ENCODE measurements at regions not wholly inside any gene's neighbourhood (a gene's known extent, or its start where the extent isn't known, plus 50 kb on each side); places are given as distances from the start of the nearest gene placed in this dataset.

DNA sequence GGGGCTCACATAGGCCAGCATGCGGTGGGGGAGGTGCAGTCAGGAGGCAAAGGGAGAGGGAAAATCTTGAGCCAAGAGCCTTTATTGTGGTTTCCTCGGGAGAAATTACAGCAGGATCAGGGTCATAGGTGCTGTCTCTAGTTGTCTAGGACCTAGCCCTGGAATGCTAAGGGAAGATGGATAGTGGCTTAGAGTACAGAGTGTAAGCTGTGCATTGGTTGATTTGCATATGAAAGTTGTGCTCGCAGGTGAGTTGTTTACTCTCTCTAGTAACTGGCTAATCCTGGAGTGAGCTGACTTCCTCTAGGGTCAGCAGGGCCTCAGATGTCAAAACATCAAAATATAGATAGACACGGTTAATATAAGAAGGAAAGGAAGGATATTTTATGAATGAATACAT is 877.7 kb downstream of the TLE4 start:
- no peaks in the 10 kb centered on the region for H3K36me3 ChIP-seq
- no peaks in the 10 kb centered on the region for H3K9me3 ChIP-seq
- in situ Hi-C loops (cut with MboI; ENCODE audit: low sequenced_read_pairs in 4 of 4): no loop called here
- DNase-seq: no peak
- H3K27ac ChIP-seq: no peak overlapping the region
- H3K27me3 ChIP-seq: no peaks in the 10 kb centered on the region
- H3K4me3 ChIP-seq: no peak overlapping the region
- no peaks in the 10 kb centered on the region for H3K4me1 ChIP-seq
- no peak for ATAC-seq
- TF ChIP-seq POLR2A (IDR thresholded peaks at IDR 0.05): no peak
- TF ChIP-seq, protein P1, sequence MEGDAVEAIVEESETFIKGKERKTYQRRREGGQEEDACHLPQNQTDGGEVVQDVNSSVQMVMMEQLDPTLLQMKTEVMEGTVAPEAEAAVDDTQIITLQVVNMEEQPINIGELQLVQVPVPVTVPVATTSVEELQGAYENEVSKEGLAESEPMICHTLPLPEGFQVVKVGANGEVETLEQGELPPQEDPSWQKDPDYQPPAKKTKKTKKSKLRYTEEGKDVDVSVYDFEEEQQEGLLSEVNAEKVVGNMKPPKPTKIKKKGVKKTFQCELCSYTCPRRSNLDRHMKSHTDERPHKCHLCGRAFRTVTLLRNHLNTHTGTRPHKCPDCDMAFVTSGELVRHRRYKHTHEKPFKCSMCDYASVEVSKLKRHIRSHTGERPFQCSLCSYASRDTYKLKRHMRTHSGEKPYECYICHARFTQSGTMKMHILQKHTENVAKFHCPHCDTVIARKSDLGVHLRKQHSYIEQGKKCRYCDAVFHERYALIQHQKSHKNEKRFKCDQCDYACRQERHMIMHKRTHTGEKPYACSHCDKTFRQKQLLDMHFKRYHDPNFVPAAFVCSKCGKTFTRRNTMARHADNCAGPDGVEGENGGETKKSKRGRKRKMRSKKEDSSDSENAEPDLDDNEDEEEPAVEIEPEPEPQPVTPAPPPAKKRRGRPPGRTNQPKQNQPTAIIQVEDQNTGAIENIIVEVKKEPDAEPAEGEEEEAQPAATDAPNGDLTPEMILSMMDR (IDR thresholded peaks at IDR 0.05 in 4 of 5, conservative IDR thresholded peaks at IDR 0.05 in 1 of 5): no peak
- intact Hi-C loops (cut with DNase I; ENCODE audit: low total_unique reads): no loop called here

DNA sequence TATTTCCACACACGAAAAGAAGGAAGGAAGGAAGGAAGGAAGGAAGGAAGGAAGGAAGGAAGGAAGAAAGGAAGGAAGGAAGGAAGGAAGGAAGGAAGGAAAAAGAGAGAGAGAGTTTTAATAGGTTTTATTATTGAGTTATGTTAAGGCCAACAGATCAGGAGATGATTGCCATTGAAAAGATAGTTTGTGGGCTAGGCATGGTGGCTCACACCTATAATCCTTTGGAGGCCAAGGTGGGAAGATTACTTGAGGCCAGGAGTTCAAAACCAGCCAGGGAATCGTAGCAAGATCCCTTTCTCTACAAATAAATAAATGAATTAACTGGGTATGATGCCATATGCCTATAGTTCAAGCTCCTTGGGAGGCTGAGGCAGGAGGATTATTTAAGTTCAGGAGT is 877.2 kb downstream of the TLE4 start:
- in situ Hi-C loops (cut with MboI; ENCODE audit: low sequenced_read_pairs in 4 of 4): no loop called here
- DNase-seq (no peak), ATAC-seq (no peak)
- H3K36me3 ChIP-seq: no peaks in the 10 kb centered on the region
- H3K9me3 ChIP-seq: no peaks in the 10 kb centered on the region
- no peak overlapping the region for H3K27ac ChIP-seq
- H3K4me1 ChIP-seq: no peaks in the 10 kb centered on the region
- H3K27me3 ChIP-seq: no peaks in the 10 kb centered on the region
- TF ChIP-seq, protein P1 (IDR thresholded peaks at IDR 0.05 in 4 of 5, conservative IDR thresholded peaks at IDR 0.05 in 1 of 5): no peak
- TF ChIP-seq POLR2A (IDR thresholded peaks at IDR 0.05): no peak
- no peak overlapping the region for H3K4me3 ChIP-seq
- intact Hi-C loops (cut with DNase I; ENCODE audit: low total_unique reads): no loop called here

DNA sequence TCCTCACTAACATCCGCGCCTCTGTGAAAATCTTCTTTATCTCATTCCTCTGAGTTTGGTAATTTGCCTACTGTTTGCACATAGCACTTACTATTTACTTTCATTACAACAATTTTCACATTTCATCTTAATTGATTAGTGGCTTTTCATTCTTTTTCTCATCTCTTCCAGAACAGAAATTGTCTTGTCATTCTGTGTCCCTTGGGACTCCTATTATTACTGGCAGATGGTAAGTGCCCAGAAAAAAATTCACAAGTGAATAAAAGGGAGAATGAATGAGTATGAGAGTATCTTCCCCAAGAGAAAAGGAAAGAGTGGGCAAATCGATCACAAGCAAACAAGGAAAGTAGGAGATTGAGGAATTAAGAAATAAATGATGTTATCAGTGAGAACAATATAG is 876.1 kb downstream of the TLE4 start:
- no peaks in the 10 kb centered on the region for H3K36me3 ChIP-seq
- intact Hi-C loops (cut with DNase I; ENCODE audit: low total_unique reads) (no loop called here), in situ Hi-C loops (cut with MboI; ENCODE audit: low sequenced_read_pairs in 4 of 4) (no loop called here)
- H3K4me1 ChIP-seq: no peaks in the 10 kb centered on the region
- H3K27ac ChIP-seq: no peak overlapping the region
- ATAC-seq: no peak
- no peak for TF ChIP-seq POLR2A (IDR thresholded peaks at IDR 0.05)
- TF ChIP-seq, protein P1 (IDR thresholded peaks at IDR 0.05 in 4 of 5, conservative IDR thresholded peaks at IDR 0.05 in 1 of 5): no peak
- H3K4me3 ChIP-seq: no peak overlapping the region
- H3K27me3 ChIP-seq: no peaks in the 10 kb centered on the region
- H3K9me3 ChIP-seq: no peaks in the 10 kb centered on the region
- DNase-seq: no peak

DNA sequence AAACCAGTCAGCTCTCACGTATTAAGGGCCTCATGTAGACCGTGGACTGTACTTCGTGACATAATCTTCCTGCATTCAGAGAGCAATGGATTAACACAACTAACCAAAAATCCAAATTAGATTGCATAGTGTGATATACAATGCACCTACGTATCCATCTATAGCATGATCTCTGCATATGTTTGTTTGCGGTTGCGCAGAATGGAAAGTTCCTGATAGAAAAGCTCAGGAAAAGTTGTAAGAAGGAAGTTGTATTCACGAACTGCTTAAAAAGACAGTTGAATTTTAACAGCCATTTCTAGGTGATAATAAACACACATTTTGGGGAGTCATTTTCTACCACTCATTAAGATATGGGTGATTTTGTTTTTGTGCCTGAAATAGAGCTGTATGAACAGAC is 869.0 kb downstream of the TLE4 start:
- in situ Hi-C loops (cut with MboI; ENCODE audit: low sequenced_read_pairs in 4 of 4) (no loop called here), intact Hi-C loops (cut with DNase I; ENCODE audit: low total_unique reads) (no loop called here)
- ATAC-seq: no peak
- H3K4me1 ChIP-seq: no peaks in the 10 kb centered on the region
- H3K27me3 ChIP-seq: no peaks in the 10 kb centered on the region
- H3K27ac ChIP-seq: no peak overlapping the region
- no peaks in the 10 kb centered on the region for H3K9me3 ChIP-seq
- H3K36me3 ChIP-seq: no peaks in the 10 kb centered on the region
- H3K4me3 ChIP-seq: no peak overlapping the region
- DNase-seq: no peak
- TF ChIP-seq, protein P1 (IDR thresholded peaks at IDR 0.05 in 4 of 5, conservative IDR thresholded peaks at IDR 0.05 in 1 of 5): no peak
- no peak for TF ChIP-seq POLR2A (IDR thresholded peaks at IDR 0.05)

DNA sequence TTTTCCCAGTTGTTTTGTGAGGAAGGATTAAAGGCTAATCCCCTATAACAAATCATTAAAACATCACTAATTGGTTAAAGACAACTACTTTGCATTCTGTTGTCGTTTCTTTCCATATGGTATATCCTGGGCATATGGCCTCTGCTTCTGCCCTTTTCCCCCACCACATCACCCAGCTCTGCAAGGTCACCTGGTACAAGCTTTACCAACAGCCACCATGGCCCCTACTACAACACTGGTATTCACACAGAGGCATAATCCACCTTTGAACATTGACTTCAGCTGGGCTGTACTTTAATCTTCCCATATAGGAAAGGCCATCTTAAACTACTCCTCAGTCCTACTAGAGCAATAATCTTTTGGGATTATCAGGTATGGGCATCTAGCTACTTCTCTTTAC is 866.1 kb downstream of the TLE4 start:
- ATAC-seq (no peak), DNase-seq (no peak)
- Histone ChIP-seq H3K4me1 (no peaks in the 10 kb centered on the region), H3K27me3 (no peaks in the 10 kb centered on the region), H3K9me3 (no peaks in the 10 kb centered on the region), H3K4me3 (no peak overlapping the region), H3K27ac (no peak overlapping the region), H3K36me3 (no peaks in the 10 kb centered on the region)
- intact Hi-C loops (cut with DNase I; ENCODE audit: low total_unique reads): no loop called here
- in situ Hi-C loops (cut with MboI; ENCODE audit: low sequenced_read_pairs in 4 of 4): no loop called here
- TF ChIP-seq POLR2A (IDR thresholded peaks at IDR 0.05): no peak
- TF ChIP-seq, protein P1 (IDR thresholded peaks at IDR 0.05 in 4 of 5, conservative IDR thresholded peaks at IDR 0.05 in 1 of 5): no peak
